H1 (cell line): ENCODE measurements at regions not wholly inside any gene's neighbourhood (a gene's known extent, or its start where the extent isn't known, plus 50 kb on each side); places are given as distances from the start of the nearest gene placed in this dataset.

Source experiments
- CHD2 ChIP-seq: IDR thresholded peaks from 2 replicates; pipeline ENCODE4 v1.6.1; 2012; ENCODE audit warnings: low read length, improper control_type of control experiment
- GABPA ChIP-seq: IDR thresholded peaks from 2 replicates; pipeline ENCODE4 v1.6.1; 2011; ENCODE audit warnings: mild to moderate bottlenecking, low read length, moderate library complexity, borderline replicate concordance; ENCODE audit not compliant: insufficient read depth
- HDAC2 ChIP-seq, 2 experiments: fragments of 300-600 bp in 1 of 2; sonication (generic) in 1 of 2; IDR thresholded peaks; 2 replicates each; pipeline ENCODE4 v1.6.1; 2011 to 2012; ENCODE audit warnings: low read depth in 2 of 2, low read length in 2 of 2, mild to moderate bottlenecking in 2 of 2, moderate library complexity in 2 of 2, borderline replicate concordance in 1 of 2, inconsistent platforms in 1 of 2
- JUN ChIP-seq: IDR thresholded peaks from 2 replicates; pipeline ENCODE4 v1.6.1; 2011; ENCODE audit warnings: low read depth, mild to moderate bottlenecking, improper control_type of control experiment, low read length
- KDM1A ChIP-seq: fragments of 200-600, 300-600 bp; sonication (generic); IDR thresholded peaks from 2 replicates; pipeline ENCODE4 v1.7.1; 2016; ENCODE audit warnings: mild to moderate bottlenecking, low read length, borderline replicate concordance
- NRF1 ChIP-seq: IDR thresholded peaks from 2 replicates; pipeline ENCODE4 v1.6.1; 2011; ENCODE audit warnings: mild to moderate bottlenecking, low read depth, low read length, improper control_type of control experiment
- POLR2A ChIP-seq, 2 experiments: IDR thresholded peaks; 1 replicate in 1 of 2; 2 replicates in 1 of 2; pipeline ENCODE4 v1.6.1; 2011; ENCODE audit warnings: low read depth in 2 of 2, low read length in 2 of 2, mild to moderate bottlenecking in 2 of 2; ENCODE audit errors: control extremely low read depth in 1 of 2
- RAD21 ChIP-seq, 2 experiments: IDR thresholded peaks in 1 of 2; conservative IDR thresholded peaks in 1 of 2; 2 replicates each; pipeline ENCODE4 v1.6.1; 2011; ENCODE audit warnings: low read depth in 2 of 2, low read length in 2 of 2, improper control_type of control experiment in 1 of 2, inconsistent platforms in 1 of 2, mild to moderate bottlenecking in 1 of 2, moderate library complexity in 1 of 2
- RNF2 ChIP-seq: fragments of 200-900, 300-1000 bp; sonication (generic); IDR thresholded peaks from 2 replicates; pipeline ENCODE4 v1.7.1; 2016; ENCODE audit warnings: borderline replicate concordance, low read depth, mild to moderate bottlenecking, antibody characterized with exemption, low read length; ENCODE audit not compliant: poor library complexity, severe bottlenecking; ENCODE audit errors: missing control alignments
- YY1 ChIP-seq: IDR thresholded peaks from 2 replicates; pipeline ENCODE4 v1.6.1; 2011; ENCODE audit warnings: low read depth, mild to moderate bottlenecking, low read length
- ZNF274 ChIP-seq: IDR thresholded peaks from 2 replicates; pipeline ENCODE4 v1.7.0; 2012; ENCODE audit warnings: low read length, borderline replicate concordance; ENCODE audit errors: extremely low read depth
- TF ChIP-seq, protein P1 (sequence below), 3 experiments: IDR thresholded peaks; 1 replicate in 2 of 3; 2 replicates in 1 of 3; pipeline versions ENCODE4 v1.5.1 to v1.6.1; 2011; ENCODE audit warnings: low read length in 3 of 3, mild to moderate bottlenecking in 3 of 3, inconsistent platforms in 2 of 3, low read depth in 1 of 3, moderate library complexity in 1 of 3; ENCODE audit not compliant: insufficient read depth in 1 of 3; ENCODE audit errors: control extremely low read depth in 1 of 3

GRCh38 chr7:133185512-133185911 lies 67.4 kb upstream of the EXOC4 start:
- TF ChIP-seq YY1, result no peak
- TF ChIP-seq RAD21 (IDR thresholded peaks at IDR 0.05 in 1 of 2, conservative IDR thresholded peaks at IDR 0.05 in 1 of 2; ENCODE audit: low read depth in 2 of 2, low read length in 2 of 2), result no peak
- TF ChIP-seq, protein P1, sequence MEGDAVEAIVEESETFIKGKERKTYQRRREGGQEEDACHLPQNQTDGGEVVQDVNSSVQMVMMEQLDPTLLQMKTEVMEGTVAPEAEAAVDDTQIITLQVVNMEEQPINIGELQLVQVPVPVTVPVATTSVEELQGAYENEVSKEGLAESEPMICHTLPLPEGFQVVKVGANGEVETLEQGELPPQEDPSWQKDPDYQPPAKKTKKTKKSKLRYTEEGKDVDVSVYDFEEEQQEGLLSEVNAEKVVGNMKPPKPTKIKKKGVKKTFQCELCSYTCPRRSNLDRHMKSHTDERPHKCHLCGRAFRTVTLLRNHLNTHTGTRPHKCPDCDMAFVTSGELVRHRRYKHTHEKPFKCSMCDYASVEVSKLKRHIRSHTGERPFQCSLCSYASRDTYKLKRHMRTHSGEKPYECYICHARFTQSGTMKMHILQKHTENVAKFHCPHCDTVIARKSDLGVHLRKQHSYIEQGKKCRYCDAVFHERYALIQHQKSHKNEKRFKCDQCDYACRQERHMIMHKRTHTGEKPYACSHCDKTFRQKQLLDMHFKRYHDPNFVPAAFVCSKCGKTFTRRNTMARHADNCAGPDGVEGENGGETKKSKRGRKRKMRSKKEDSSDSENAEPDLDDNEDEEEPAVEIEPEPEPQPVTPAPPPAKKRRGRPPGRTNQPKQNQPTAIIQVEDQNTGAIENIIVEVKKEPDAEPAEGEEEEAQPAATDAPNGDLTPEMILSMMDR (IDR thresholded peaks at IDR 0.05; ENCODE audit: control extremely low read depth in 1 of 3, insufficient read depth in 1 of 3, low read depth in 1 of 3, low read length in 3 of 3), result no peak
- no peak for TF ChIP-seq POLR2A (IDR thresholded peaks at IDR 0.05; ENCODE audit: control extremely low read depth in 1 of 2, low read depth in 2 of 2, low read length in 2 of 2)
- no peak for TF ChIP-seq NRF1
- no peak for TF ChIP-seq CHD2
- no peak for TF ChIP-seq RNF2
- TF ChIP-seq GABPA, result no peak
- TF ChIP-seq JUN, result no peak
- no peak for TF ChIP-seq KDM1A
- no peak for TF ChIP-seq HDAC2 (IDR thresholded peaks at IDR 0.05; ENCODE audit: borderline replicate concordance in 1 of 2, low read depth in 2 of 2, low read length in 2 of 2)
- no peak for TF ChIP-seq ZNF274
